22Rv1 (cell line): ENCODE measurements at regions not wholly inside any gene's neighbourhood (a gene's known extent, or its start where the extent isn't known, plus 50 kb on each side); places are given as distances from the start of the nearest gene placed in this dataset.

Experiments
- CTCF ChIP-seq: fragments of 450-650 bp; IDR thresholded peaks from 2 replicates; pipeline ENCODE4 v1.5.1; 2017; ENCODE audit warnings: mild to moderate bottlenecking
- ZFX ChIP-seq: fragments of 450-650 bp; IDR thresholded peaks from 2 replicates; pipeline ENCODE4 v1.6.1; 2017; ENCODE audit warnings: antibody characterized with exemption, borderline replicate concordance

DNA sequence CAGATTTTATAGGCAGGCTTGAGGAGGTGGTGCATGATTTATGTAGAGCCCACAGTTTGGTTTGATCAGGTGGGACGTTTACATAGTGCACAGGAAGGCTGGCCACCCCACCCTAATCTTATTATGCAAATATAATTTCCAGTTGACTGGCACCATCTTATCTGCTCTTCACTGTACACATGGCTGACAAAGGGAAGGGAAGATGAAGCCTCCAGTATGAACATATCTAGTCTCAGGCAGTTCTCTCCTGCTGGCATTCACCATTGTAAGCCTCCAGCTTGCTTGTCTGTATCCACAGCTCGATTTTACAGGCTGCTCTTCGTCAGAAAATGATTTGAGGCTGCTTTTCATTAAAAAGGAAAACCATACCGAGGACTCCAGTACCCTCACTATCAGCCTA, 278.3 kb downstream of the TECRL start:
- no peak for TF ChIP-seq CTCF
- no peak for TF ChIP-seq ZFX
